Epithelial cell of esophagus (primary cell): ENCODE measurements at regions not wholly inside any gene's neighbourhood (a gene's known extent, or its start where the extent isn't known, plus 50 kb on each side); places are given as distances from the start of the nearest gene placed in this dataset.
A peak's percentile ranks its signal among the peaks of the same experiment; 100 is the strongest.

ENCODE experiments used
- DNase-seq: peaks from one replicate; pipeline ENCODE4 v3.0.0; 2010; ENCODE audit warnings: low read depth
- H3K4me3 ChIP-seq: 2 replicates; pipeline ENCODE4 v1.5.1; 2011; ENCODE audit warnings: mild to moderate bottlenecking, low read length, control low read depth
- TF ChIP-seq, protein P1 (sequence below): IDR thresholded peaks from 2 replicates; pipeline ENCODE4 v1.5.1; 2011; ENCODE audit warnings: low read depth, mild to moderate bottlenecking, low read length, control low read depth, inconsistent platforms; ENCODE audit not compliant: insufficient read depth; ENCODE audit errors: missing control alignments

DNA sequence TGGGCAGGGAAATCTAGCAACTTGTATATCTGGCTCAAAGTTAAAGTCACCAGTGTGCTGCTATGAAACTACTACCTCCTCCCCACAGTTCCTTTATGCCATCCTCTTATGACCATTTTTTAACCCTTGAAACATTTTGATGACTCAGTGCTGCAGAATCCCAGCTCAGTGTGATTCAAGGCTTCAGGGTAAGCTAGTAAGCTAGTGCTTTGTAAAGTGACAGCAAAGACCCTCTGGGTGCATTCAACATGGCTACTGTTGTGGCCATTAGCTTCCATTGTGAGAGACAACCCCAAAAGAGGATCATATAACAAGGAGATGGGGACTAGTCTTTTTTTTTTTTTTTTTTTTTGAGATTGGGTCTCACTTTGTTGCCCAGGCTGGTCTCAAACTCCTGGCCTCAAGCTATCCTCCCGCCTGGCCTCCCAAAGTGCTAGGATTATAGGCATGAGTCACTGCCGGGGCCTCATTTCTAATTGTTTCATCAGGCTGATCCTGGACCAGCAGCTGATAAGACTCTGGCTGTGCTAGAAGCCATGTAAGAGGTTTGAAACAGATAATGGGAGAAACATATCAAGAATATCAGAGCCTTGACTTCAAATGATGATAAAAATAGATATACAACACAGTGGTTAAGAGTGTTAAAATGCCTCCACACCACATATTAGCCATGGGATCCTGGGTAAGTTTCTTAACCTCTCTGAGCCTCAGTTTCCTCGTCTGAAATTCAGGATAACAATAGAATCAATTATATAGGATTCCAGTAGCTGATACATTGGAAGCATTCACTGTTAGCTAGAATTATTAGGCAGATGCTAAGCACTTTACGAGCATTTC is 65.7 kb upstream of the RTN4 start:
- no peak overlapping the region for H3K4me3 ChIP-seq
- peak; percentile 72 for DNase-seq
- TF ChIP-seq, protein P1, sequence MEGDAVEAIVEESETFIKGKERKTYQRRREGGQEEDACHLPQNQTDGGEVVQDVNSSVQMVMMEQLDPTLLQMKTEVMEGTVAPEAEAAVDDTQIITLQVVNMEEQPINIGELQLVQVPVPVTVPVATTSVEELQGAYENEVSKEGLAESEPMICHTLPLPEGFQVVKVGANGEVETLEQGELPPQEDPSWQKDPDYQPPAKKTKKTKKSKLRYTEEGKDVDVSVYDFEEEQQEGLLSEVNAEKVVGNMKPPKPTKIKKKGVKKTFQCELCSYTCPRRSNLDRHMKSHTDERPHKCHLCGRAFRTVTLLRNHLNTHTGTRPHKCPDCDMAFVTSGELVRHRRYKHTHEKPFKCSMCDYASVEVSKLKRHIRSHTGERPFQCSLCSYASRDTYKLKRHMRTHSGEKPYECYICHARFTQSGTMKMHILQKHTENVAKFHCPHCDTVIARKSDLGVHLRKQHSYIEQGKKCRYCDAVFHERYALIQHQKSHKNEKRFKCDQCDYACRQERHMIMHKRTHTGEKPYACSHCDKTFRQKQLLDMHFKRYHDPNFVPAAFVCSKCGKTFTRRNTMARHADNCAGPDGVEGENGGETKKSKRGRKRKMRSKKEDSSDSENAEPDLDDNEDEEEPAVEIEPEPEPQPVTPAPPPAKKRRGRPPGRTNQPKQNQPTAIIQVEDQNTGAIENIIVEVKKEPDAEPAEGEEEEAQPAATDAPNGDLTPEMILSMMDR = no peak

DNA sequence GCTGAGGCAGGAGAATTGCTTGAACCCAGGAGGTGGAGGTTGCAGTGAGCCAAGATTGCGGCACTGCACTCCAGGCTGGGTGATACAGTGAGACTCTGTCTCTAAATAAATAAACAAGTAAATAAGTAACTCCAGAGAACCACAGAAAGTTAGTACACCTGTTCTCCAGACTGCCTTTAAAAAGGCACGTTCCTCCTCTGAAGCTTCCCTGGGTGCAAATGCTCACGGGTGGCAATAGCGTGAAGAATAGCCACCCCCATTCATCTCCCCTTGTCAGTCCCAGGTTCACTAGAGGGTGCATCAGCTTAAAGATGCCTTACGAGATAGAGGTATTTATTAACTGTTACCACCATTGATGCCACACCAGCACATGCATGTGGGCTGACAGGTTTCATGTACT is 64.3 kb upstream of the RTN4 start:
- DNase-seq = no peak
- TF ChIP-seq, protein P1 = no peak
- H3K4me3 ChIP-seq = no peak overlapping the region

DNA sequence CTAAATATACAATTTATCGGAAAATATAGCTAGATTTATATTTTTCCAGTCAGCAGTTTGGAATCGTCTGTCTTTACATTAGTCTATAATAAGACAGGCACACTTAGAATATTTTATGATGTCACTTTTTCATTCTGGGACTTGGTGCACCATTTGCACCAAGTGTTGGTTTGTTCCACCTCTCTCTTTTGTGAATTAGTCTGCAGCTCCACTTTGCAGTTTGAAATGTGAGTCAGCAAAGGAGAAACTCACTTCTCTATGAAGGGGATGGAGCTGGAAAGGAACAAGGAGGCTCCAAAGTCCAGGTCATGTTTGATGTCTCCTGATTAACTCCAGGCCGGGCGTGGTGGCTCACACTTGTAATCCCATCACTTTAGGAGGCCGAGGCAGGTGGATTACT is 63.8 kb upstream of the RTN4 start:
- TF ChIP-seq, protein P1 = no peak
- DNase-seq = no peak
- no peak overlapping the region for H3K4me3 ChIP-seq

DNA sequence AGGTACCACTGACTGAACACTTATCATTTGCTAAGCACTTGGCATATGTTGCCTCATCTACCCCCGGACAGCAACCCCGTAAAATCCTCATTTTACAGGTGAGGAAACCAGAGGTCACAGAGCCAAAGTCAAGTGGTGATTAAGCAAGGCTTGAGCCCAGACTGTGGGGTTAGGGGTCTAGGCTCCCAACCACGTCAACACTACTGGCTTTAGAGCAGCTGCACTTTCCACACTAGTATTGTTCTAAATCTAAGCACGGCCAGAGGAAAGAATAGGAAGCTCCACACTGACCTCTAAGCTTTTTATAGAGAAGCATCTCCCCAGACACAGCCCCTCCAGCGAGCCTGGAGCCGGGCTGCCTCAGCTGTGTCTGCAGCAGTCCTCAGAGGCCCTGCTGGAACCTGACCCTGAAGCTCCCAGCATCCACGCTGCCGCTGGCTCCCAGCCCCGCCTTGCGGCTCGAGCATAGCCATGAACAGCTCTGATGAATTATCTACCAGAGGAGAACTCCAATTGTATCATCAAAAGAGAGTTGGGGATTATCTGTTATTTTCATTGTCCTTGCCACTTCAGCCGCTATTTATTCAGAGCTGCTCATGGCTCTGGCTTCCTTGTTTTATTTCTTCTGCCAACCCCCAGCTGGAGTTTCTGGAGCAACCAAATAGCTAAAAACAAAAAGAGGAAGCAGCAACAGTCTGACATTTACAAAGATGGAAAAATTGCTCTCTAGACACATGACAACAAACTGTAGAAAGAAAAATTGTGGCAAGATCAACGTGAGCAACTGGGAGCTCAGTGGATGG is 62.2 kb upstream of the RTN4 start:
- TF ChIP-seq, protein P1 = no peak
- no peak overlapping the region for H3K4me3 ChIP-seq

DNA sequence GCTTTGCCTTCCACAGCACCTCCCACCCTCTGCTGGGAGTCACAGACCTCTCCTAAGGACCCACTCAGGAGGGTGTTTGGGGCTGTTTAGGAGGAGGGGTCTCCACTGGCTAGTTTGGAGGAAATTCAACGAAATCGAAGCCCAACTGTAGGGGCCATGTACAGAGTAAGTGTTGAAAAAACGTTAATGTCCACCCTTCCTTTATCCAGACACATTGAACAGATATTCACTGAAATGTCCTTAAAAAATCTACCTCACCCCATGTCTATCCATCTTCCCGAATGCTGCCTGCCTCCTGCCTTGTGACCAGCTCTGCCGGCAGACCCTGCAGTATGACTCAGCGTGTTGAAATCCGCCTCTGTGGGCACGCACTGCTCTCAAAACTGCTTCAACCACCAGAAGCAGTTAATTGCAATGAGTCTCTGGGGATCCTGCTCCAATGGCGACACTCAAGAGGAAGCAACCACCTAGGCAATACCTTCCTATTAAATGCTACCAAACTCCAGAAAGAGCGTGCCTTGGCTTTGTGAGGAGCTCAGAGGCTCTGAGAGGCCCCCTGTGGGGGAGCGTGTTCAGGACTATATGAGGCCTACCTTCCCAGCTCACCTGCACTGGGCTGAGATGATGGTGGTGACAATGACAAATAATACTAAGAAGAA is 61.4 kb upstream of the RTN4 start:
- TF ChIP-seq, protein P1 = no peak
- DNase-seq = peak; percentile 82

More for the DNA sequence above, 62.2 kb upstream of the RTN4 start:
- DNase-seq = no peak

DNA sequence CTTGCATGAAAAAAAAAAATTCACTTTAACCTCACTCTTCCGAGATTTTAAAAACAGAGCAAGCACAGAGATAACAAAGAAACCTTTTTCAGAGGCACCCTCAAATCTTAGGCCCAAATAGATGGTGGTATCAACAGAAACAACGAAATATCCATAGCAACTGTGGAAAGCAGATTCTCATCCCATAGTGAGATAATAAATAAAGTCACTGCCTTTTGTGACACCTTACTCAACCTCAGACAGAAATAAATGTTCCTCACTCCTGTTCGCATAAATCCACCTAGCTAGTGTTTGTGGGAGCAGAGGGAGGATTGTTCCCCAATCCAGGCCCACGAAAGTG is 60.9 kb upstream of the RTN4 start:
- DNase-seq = no peak
- H3K4me3 ChIP-seq = no peak overlapping the region
- TF ChIP-seq, protein P1 = no peak

More for the DNA sequence above, 61.4 kb upstream of the RTN4 start:
- no peak overlapping the region for H3K4me3 ChIP-seq
